ENCODE measurements at regions not wholly inside any gene's neighbourhood (a gene's known extent, or its start where the extent isn't known, plus 50 kb on each side); places are given as distances from the start of the nearest gene placed in this dataset.

DNA sequence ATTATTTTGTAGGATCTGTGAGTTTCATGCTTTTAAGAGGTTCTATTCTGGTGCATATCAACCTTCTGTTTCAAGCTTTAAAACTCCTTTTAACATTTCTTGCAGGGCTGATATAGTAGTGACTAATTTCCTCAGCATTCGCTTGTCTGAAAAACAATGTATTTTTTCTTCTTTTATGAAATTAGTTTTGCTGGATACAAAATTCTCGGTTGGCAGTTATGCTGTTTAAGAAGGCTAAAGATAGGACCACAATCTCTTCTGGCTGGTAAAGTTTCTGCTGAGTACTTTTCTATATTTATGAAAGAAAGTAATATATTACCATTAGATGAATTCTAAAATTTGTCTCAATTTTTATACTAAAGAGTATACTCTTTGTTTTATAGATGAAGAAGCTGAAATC is 487.8 kb upstream of the SPRY2 start:
- TF ChIP-seq FOXP2 (optimal IDR thresholded peaks at IDR 0.05; ENCODE audit: control extremely low read depth, extremely low read length, insufficient read depth) (no peak), EZH2 (IDR thresholded peaks at IDR 0.05) (no peak), POLR2AphosphoS5 (IDR thresholded peaks at IDR 0.05; ENCODE audit: borderline replicate concordance, low read depth, low read length) (no peak)

All from SK-N-MC (cell line).